GM12892 (cell line): ENCODE measurements at regions not wholly inside any gene's neighbourhood (a gene's known extent, or its start where the extent isn't known, plus 50 kb on each side); places are given as distances from the start of the nearest gene placed in this dataset.

Experiments
- POLR2A ChIP-seq: IDR thresholded peaks from 2 replicates; pipeline ENCODE4 v1.6.1; 2011; ENCODE audit warnings: low read depth, low read length, control low read depth
- POLR2AphosphoS5 ChIP-seq: IDR thresholded peaks from 2 replicates; pipeline ENCODE4 v1.6.1; 2011; ENCODE audit warnings: low read depth, low read length, control low read depth
- TAF1 ChIP-seq: IDR thresholded peaks from 2 replicates; pipeline ENCODE4 v1.6.1; 2011; ENCODE audit warnings: low read depth, mild to moderate bottlenecking, control low read depth, low read length, borderline replicate concordance

- TF ChIP-seq POLR2A (no peak), POLR2AphosphoS5 (no peak), TAF1 (no peak)
Measured at GRCh38 chr1:191016765-191017164, 539.1 kb upstream of the BRINP3 start.
